GM12892 (cell line): ENCODE measurements at regions not wholly inside any gene's neighbourhood (a gene's known extent, or its start where the extent isn't known, plus 50 kb on each side); places are given as distances from the start of the nearest gene placed in this dataset.

ENCODE experiments used
- DNase-seq: peaks from one replicate; pipeline ENCODE4 v3.0.0; 2011; ENCODE audit not compliant: insufficient read length
- FAIRE-seq: peaks from 2 replicates; lab custom pipeline; 2011; peaks lifted over from hg19 to GRCh38; lab: Jason Lieb, UNC
- POLR2A ChIP-seq: IDR thresholded peaks from 2 replicates; pipeline ENCODE4 v1.6.1; 2011; ENCODE audit warnings: low read depth, low read length, control low read depth
- POLR2AphosphoS5 ChIP-seq: IDR thresholded peaks from 2 replicates; pipeline ENCODE4 v1.6.1; 2011; ENCODE audit warnings: low read depth, low read length, control low read depth
- TAF1 ChIP-seq: IDR thresholded peaks from 2 replicates; pipeline ENCODE4 v1.6.1; 2011; ENCODE audit warnings: low read depth, mild to moderate bottlenecking, control low read depth, low read length, borderline replicate concordance

GRCh38 chr6:88481519-88481918 lies 315.4 kb upstream of the CNR1 start:
- TF ChIP-seq POLR2A (no peak), TAF1 (no peak), POLR2AphosphoS5 (no peak)
- DNase-seq (no peak), FAIRE-seq (no peak)

- no peak for TF ChIP-seq POLR2AphosphoS5
- TF ChIP-seq POLR2A: no peak
- TF ChIP-seq TAF1: no peak
- no peak for FAIRE-seq
- no peak for DNase-seq
Observed at GRCh38 chr6:88480816-88481215, 314.7 kb upstream of the CNR1 start.

GRCh38 chr6:88477413-88477812 lies 311.3 kb upstream of the CNR1 start:
- FAIRE-seq (no peak), DNase-seq (no peak)
- no peak for TF ChIP-seq POLR2A
- TF ChIP-seq POLR2AphosphoS5: no peak
- no peak for TF ChIP-seq TAF1

GRCh38 chr6:88476388-88476787 lies 310.2 kb upstream of the CNR1 start:
- DNase-seq (no peak), FAIRE-seq (no peak)
- TF ChIP-seq TAF1 (no peak), POLR2AphosphoS5 (no peak), POLR2A (no peak)

- no peak for TF ChIP-seq POLR2A
- TF ChIP-seq POLR2AphosphoS5: no peak
- TF ChIP-seq TAF1: no peak
- DNase-seq (no peak), FAIRE-seq (no peak)
Observed at GRCh38 chr6:88474720-88475119, 308.6 kb upstream of the CNR1 start.

- DNase-seq: no peak
- TF ChIP-seq POLR2A (no peak), TAF1 (no peak), POLR2AphosphoS5 (no peak)
Observed at GRCh38 chr6:88473589-88473988, 307.4 kb upstream of the CNR1 start.

GRCh38 chr6:88472851-88473525 lies 306.8 kb upstream of the CNR1 start:
- TF ChIP-seq TAF1: no peak
- TF ChIP-seq POLR2A: no peak
- TF ChIP-seq POLR2AphosphoS5: no peak
- FAIRE-seq (no peak), DNase-seq (no peak)

More at GRCh38 chr6:88473589-88473988, 307.4 kb upstream of the CNR1 start:
- FAIRE-seq: no peak

- TF ChIP-seq POLR2AphosphoS5 (no peak), POLR2A (no peak), TAF1 (no peak)
- FAIRE-seq: no peak
- DNase-seq: no peak
Observed at GRCh38 chr6:88459643-88460042, 293.5 kb upstream of the CNR1 start.

GRCh38 chr6:88459189-88459588 lies 293.0 kb upstream of the CNR1 start:
- DNase-seq: no peak
- FAIRE-seq: no peak
- no peak for TF ChIP-seq TAF1
- no peak for TF ChIP-seq POLR2AphosphoS5
- no peak for TF ChIP-seq POLR2A

- no peak for TF ChIP-seq TAF1
- TF ChIP-seq POLR2AphosphoS5: no peak
- TF ChIP-seq POLR2A: no peak
- no peak for DNase-seq
- FAIRE-seq: no peak
Observed at GRCh38 chr6:88458662-88459061, 292.5 kb upstream of the CNR1 start.

- TF ChIP-seq TAF1: no peak
- TF ChIP-seq POLR2AphosphoS5: no peak
- no peak for TF ChIP-seq POLR2A
- DNase-seq (no peak), FAIRE-seq (no peak)
Observed at GRCh38 chr6:88456221-88456859, 290.2 kb upstream of the CNR1 start.

- TF ChIP-seq POLR2A (no peak), POLR2AphosphoS5 (no peak), TAF1 (no peak)
- no peak for FAIRE-seq
- DNase-seq: no peak
Observed at GRCh38 chr6:88455317-88455716, 289.2 kb upstream of the CNR1 start.
